AG10803 (cell line): ENCODE measurements at regions not wholly inside any gene's neighbourhood (a gene's known extent, or its start where the extent isn't known, plus 50 kb on each side); places are given as distances from the start of the nearest gene placed in this dataset.
"Not testable (repeated sequence)": the region's sequence is repeated elsewhere in the genome, so short reads cannot be mapped to it uniquely, and the experiment has no call there.

Source experiments
- DNase-seq: peaks from one replicate; pipeline ENCODE4 v3.0.0; 2010; ENCODE audit warnings: low read depth
- H3K4me3 ChIP-seq: 2 replicates; pipeline ENCODE4 v1.5.1; 2011; ENCODE audit warnings: mild to moderate bottlenecking, low read length, control low read depth
- TF ChIP-seq, protein P1 (sequence below): conservative IDR thresholded peaks from 2 replicates; pipeline ENCODE4 v1.5.1; 2011; ENCODE audit warnings: mild to moderate bottlenecking, low read length, control low read depth, inconsistent platforms

DNA sequence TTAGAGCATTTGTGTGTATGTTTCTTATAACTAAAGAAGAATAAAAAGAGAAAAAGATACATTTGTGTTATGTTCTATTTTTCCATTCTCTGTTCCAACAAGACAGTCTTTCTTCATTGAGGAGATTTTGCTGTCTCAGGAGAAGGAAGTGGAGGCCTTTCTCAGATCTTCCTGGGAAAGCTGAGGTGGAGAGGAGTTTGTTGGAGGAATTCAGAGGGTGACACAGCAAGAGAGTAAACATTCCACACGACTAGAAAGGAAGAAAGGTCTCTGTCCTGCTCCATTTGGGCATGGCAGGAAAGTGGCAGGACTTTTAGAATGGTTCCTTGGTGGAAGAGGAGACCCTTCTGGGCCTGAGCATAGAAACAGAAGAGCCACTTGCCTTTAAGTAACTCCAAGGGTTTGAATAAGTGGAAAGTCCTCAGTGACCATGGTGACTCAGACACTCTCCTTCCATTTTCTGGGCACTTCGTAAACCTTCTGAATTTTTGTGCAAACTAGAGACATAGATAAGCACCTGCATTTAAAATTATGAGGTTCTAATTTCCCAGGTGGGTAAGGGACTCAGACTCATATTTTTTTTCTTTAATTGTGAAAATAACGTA is 52.3 kb upstream of the COL5A2 start:
- DNase-seq, result no peak
- no peak overlapping the region for H3K4me3 ChIP-seq
- TF ChIP-seq, protein P1, sequence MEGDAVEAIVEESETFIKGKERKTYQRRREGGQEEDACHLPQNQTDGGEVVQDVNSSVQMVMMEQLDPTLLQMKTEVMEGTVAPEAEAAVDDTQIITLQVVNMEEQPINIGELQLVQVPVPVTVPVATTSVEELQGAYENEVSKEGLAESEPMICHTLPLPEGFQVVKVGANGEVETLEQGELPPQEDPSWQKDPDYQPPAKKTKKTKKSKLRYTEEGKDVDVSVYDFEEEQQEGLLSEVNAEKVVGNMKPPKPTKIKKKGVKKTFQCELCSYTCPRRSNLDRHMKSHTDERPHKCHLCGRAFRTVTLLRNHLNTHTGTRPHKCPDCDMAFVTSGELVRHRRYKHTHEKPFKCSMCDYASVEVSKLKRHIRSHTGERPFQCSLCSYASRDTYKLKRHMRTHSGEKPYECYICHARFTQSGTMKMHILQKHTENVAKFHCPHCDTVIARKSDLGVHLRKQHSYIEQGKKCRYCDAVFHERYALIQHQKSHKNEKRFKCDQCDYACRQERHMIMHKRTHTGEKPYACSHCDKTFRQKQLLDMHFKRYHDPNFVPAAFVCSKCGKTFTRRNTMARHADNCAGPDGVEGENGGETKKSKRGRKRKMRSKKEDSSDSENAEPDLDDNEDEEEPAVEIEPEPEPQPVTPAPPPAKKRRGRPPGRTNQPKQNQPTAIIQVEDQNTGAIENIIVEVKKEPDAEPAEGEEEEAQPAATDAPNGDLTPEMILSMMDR, result no peak

DNA sequence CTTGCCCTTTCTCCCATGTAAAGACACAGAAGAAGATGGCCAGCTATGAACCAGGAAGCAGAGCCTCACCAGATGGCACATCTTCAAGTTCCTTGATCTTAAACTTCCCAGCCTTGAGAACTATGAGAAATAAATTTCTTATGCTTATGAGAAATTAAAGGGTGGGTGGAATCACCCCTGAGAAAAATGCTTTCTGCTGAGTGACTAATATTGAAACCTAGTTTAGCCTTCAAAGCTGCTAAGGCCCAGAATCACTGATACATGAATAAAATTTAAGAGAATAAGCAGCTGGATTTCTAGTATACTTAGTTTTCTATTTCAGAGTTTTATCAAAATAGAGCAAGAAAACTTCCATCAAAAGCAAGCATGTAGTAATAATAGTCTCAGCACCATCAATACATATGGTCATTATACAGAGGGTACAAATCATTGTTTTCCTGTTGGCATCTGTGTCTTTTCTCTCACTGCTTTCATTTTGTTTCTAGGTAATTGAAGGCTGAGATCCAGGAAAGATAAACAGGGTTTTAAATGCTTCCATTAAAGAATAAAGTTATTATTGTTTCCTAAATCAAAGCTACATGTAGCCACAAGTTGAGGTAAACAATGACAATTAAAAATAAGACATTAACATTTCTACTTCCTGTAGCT is 53.3 kb upstream of the COL5A2 start:
- TF ChIP-seq, protein P1, result no peak
- no peak for DNase-seq
- H3K4me3 ChIP-seq, result no peak overlapping the region

DNA sequence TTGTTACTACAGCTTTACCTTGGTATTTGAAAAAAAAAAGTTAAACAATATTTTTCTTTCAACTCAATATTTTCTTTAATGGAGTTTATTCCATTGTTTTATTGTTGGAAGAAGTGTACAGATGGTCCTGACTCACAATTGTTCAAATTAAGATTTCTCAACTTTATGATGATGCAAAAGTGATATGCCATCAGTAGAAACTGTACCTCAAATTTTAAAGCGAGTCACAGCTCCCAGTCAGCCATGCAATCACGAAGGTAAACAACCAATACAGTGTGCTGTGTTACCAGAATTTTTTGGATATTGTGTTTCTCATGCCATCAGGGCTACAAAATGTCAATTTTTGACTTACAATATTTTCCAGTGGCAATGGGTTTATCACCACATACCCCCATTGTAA is 54.0 kb upstream of the COL5A2 start:
- TF ChIP-seq, protein P1, result no peak
- no peak overlapping the region for H3K4me3 ChIP-seq
- DNase-seq, result no peak

DNA sequence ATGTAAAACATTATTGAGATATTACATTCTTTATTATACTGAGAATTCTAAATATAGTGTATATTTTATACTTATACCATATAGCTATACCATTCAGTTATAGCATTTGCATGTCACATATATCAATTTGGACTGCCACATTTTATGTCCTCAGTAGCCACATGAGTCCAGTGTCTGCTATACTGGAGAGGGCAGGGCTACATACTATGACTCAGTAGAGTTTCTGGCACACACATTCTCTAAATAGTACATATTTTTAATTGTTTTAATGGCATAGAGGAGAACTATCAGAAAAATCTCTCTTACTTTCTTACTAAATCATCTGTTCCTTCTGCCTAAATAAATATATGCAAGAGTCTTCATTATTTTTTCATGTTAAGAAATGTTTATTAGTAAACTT is 55.4 kb upstream of the COL5A2 start:
- no peak overlapping the region for H3K4me3 ChIP-seq
- TF ChIP-seq, protein P1, result no peak
- DNase-seq, result no peak

DNA sequence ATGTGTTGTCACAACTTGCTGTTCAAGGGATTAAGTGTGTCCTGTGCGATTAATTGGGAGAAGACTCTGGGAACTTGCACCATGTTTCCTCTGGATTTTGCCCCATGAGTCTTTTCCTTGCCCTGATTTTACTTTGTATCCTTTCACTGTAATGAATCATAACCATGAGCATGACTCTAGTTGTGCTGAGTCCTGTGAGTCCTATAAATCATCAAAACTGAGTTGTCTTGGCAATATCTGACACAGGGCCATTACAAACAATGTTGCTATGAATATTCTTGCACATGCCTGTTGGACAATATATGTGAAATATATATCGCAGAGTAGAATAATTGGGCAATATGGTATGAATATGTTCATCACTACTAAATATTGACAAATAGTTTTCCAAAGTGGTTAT is 56.5 kb upstream of the COL5A2 start:
- TF ChIP-seq, protein P1, result no peak
- no peak overlapping the region for H3K4me3 ChIP-seq
- no peak for DNase-seq

DNA sequence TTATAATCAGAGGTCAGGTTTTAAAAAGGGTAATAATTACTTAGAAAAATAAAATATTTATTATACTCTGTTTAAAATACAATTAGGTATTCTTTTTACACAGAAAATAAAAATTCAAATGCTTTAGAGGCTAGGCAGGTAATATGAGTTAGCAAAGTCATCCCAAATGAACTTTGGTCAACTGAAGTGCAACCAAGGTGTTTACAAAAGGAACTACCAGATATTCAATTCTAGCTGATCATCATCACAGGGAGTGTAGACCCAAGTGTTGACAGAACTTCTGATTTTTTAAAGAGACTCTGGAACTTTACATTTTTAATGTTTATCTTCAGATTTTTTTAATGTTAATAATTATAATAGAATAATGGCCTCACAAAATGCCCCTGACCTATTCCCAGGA is 59.3 kb upstream of the COL5A2 start:
- H3K4me3 ChIP-seq, result no peak overlapping the region
- TF ChIP-seq, protein P1, result no peak
- no peak for DNase-seq

DNA sequence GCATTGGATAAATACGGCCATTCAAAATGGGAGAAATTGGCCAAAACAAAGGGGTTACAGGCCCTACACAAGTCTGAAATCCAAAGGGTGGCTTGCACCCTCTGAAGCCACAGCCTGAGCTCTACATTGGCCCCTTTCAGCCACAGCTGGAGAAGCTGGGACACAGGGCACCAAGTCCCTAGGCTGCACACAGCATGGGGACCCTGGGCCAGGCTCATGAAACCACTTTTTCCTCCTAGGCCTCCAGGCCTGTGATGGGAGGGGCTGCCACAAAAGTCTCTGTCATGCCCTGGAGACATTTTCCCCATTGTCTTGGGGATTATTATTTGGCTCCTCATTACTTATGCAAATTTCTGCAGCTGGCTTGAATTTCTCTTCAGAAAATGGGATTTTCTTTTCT is 64.3 kb upstream of the COL5A2 start:
- DNase-seq, H3K4me3 ChIP-seq: not testable (repeated sequence)
